HL-60 (cell line): ENCODE measurements at regions not wholly inside any gene's neighbourhood (a gene's known extent, or its start where the extent isn't known, plus 50 kb on each side); places are given as distances from the start of the nearest gene placed in this dataset.

Experiments used
- DNase-seq, 2 experiments: peaks; one replicate each; pipeline ENCODE4 v3.0.0-alpha.2; 2010 to 2020; ENCODE audit warnings: low read depth in 1 of 2, low spot score in 1 of 2
- H3K27ac ChIP-seq: fragments of 250-450 bp; sonication (Bioruptor Pico); replicated peaks from 2 replicates; pipeline ENCODE4 v1.5.1; 2020; ENCODE audit warnings: mild to moderate bottlenecking, moderate library complexity
- H3K27me3 ChIP-seq: fragments of 250-450 bp; sonication (Bioruptor Pico); 2 replicates; pipeline ENCODE4 v1.5.1; 2021; ENCODE audit warnings: mild to moderate bottlenecking, moderate library complexity; ENCODE audit not compliant: insufficient read depth, poor library complexity, severe bottlenecking
- H3K4me3 ChIP-seq: replicated peaks from 2 replicates; pipeline ENCODE4 v1.5.1; 2011; ENCODE audit warnings: mild to moderate bottlenecking, control low read depth, low read length; ENCODE audit not compliant: insufficient read depth
- CTCF ChIP-seq: IDR thresholded peaks from one replicate; pipeline ENCODE4 v1.5.1; 2011; ENCODE audit warnings: low read length, control low read depth, inconsistent platforms; ENCODE audit not compliant: insufficient read depth
- GABPA ChIP-seq: IDR thresholded peaks from 2 replicates; pipeline ENCODE4 v1.6.1; 2012; ENCODE audit warnings: low read depth
- POLR2AphosphoS5 ChIP-seq: IDR thresholded peaks from 2 replicates; pipeline ENCODE4 v1.6.1; 2012; ENCODE audit warnings: low read depth
- REST ChIP-seq: IDR thresholded peaks from 2 replicates; pipeline ENCODE4 v1.6.1; 2012; ENCODE audit warnings: low read depth; ENCODE audit not compliant: insufficient replicate concordance
- SPI1 ChIP-seq: IDR thresholded peaks from 2 replicates; pipeline ENCODE4 v1.6.1; 2012; ENCODE audit warnings: low read depth, mild to moderate bottlenecking, borderline replicate concordance

GRCh38 chr6:168985705-168986104, 267.9 kb downstream of the THBS2 start:
- no peak for TF ChIP-seq REST
- TF ChIP-seq CTCF, result no peak
- no peak for TF ChIP-seq SPI1
- no peak for TF ChIP-seq POLR2AphosphoS5
- TF ChIP-seq GABPA, result no peak
- Histone ChIP-seq H3K4me3 (no peak overlapping the region), H3K27me3 (no peaks in the 10 kb centered on the region), H3K27ac (no peak overlapping the region)
- no peak for DNase-seq

- no peak for DNase-seq
- TF ChIP-seq POLR2AphosphoS5 (no peak), SPI1 (no peak), REST (no peak), CTCF (no peak), GABPA (no peak)
- H3K4me3 ChIP-seq, result no peak overlapping the region
- H3K27ac ChIP-seq, result no peak overlapping the region
- no peaks in the 10 kb centered on the region for H3K27me3 ChIP-seq
These were observed 269.7 kb downstream of the THBS2 start for GRCh38 chr6:168983925-168984324.

- no peak overlapping the region for H3K4me3 ChIP-seq
- DNase-seq, result no peak
- TF ChIP-seq SPI1 (no peak), POLR2AphosphoS5 (no peak), REST (no peak), CTCF (no peak), GABPA (no peak)
These were observed 272.5 kb downstream of the THBS2 start for GRCh38 chr6:168981187-168981586.

More at GRCh38 chr6:168981187-168981586, 272.5 kb downstream of the THBS2 start:
- no peak overlapping the region for H3K27ac ChIP-seq
- H3K27me3 ChIP-seq, result no peaks in the 10 kb centered on the region
